Caco-2 (cell line): ENCODE measurements at regions not wholly inside any gene's neighbourhood (a gene's known extent, or its start where the extent isn't known, plus 50 kb on each side); places are given as distances from the start of the nearest gene placed in this dataset.

Experiments used
- BruUV-seq: library from RNA; stranded (reverse); fragments of 400-500 nt; replicated peaks from 2 replicates; lab custom pipeline; 2021; lab: Mats Ljungman, UMichigan
- CTCF ChIA-PET: fragments of 300-600 bp; sonication (Branson Sonifier 250); formaldehyde crosslinking; loops from one replicate; lab custom pipeline; 2022; ENCODE audit warnings: antibody characterized with exemption; lab: Charles Lee
- POLR2A ChIA-PET: fragments of 300-600 bp; sonication (Branson Sonifier 250); formaldehyde crosslinking; loops from one replicate; lab custom pipeline; 2022; ENCODE audit warnings: antibody characterized with exemption; lab: Charles Lee
- DNase-seq, 2 experiments: peaks; one replicate each; pipeline versions ENCODE4 v3.0.0 to v3.0.0-alpha.2; 2020 to 2022
- H3K27me3 ChIP-seq: replicated peaks from 2 replicates; pipeline ENCODE4 v1.6.0; 2011; ENCODE audit warnings: low read length; ENCODE audit not compliant: control insufficient read depth, insufficient read depth
- H3K36me3 ChIP-seq: 2 replicates; pipeline ENCODE4 v1.5.1; 2011; ENCODE audit warnings: low read length; ENCODE audit not compliant: control insufficient read depth, insufficient read depth
- H3K4me1 ChIP-seq: fragments of 250-450 bp; sonication (Bioruptor Pico); 2 replicates; pipeline ENCODE4 v1.5.1; 2020; ENCODE audit warnings: mild to moderate bottlenecking
- H3K4me3 ChIP-seq: 2 replicates; pipeline ENCODE4 v1.5.1; 2011; ENCODE audit warnings: low read depth, mild to moderate bottlenecking, control low read depth, low read length
- H3K9me3 ChIP-seq: fragments of 250-450 bp; sonication (Bioruptor Pico); 2 replicates; pipeline ENCODE4 v1.5.1; 2020; ENCODE audit warnings: mild to moderate bottlenecking, moderate library complexity
- H3K27ac Mint-ChIP-seq: one replicate; pipeline ENCODE4 v1.8.0; 2022; ENCODE audit warnings: mixed read lengths; ENCODE audit not compliant: unreplicated experiment
- H3K27me3 Mint-ChIP-seq: one replicate; pipeline ENCODE4 v1.8.0; 2022; ENCODE audit warnings: mixed read lengths; ENCODE audit not compliant: insufficient read depth, unreplicated experiment
- H3K36me3 Mint-ChIP-seq: one replicate; pipeline ENCODE4 v1.8.0; 2022; ENCODE audit warnings: mild to moderate bottlenecking, mixed read lengths; ENCODE audit not compliant: insufficient read depth, unreplicated experiment
- H3K4me1 Mint-ChIP-seq: one replicate; pipeline ENCODE4 v1.8.0; 2022; ENCODE audit warnings: low read depth, mixed read lengths; ENCODE audit not compliant: unreplicated experiment
- H3K4me3 Mint-ChIP-seq: one replicate; pipeline ENCODE4 v1.8.0; 2022; ENCODE audit warnings: mild to moderate bottlenecking, moderate library complexity, mixed read lengths; ENCODE audit not compliant: unreplicated experiment
- H3K9me3 Mint-ChIP-seq: one replicate; pipeline ENCODE4 v1.8.0; 2022; ENCODE audit warnings: mixed read lengths; ENCODE audit not compliant: unreplicated experiment
- CTCF ChIP-seq, 2 experiments: fragments of 200-600 bp in 1 of 2; IDR thresholded peaks; 1 replicate in 1 of 2; 2 replicates in 1 of 2; pipeline versions ENCODE4 v1.5.1 to v1.8.0; 2011 to 2022; ENCODE audit warnings: antibody characterized with exemption in 1 of 2, control low read depth in 1 of 2, inconsistent platforms in 1 of 2, low read depth in 1 of 2, low read length in 1 of 2, mild to moderate bottlenecking in 1 of 2, moderate library complexity in 1 of 2; ENCODE audit not compliant: insufficient read depth in 1 of 2, severe bottlenecking in 1 of 2, unreplicated experiment in 1 of 2
- intact Hi-C: fragments of 100-400 bp; cut with micrococcal nuclease; formaldehyde crosslinking; loops from one replicate; pipeline ENCODE4 v1.10.0; 2022; ENCODE audit not compliant: unreplicated experiment

GRCh38 chr11:26037716-26038115, 294.2 kb upstream of the ANO3 start:
- no peak overlapping the region for H3K27ac Mint-ChIP-seq
- H3K36me3 Mint-ChIP-seq = no peaks in the 10 kb centered on the region
- no peak overlapping the region for H3K4me3 Mint-ChIP-seq
- Histone ChIP-seq H3K4me1 (no peaks in the 10 kb centered on the region), H3K9me3 (no peaks in the 10 kb centered on the region), H3K36me3 (no peaks in the 10 kb centered on the region), H3K27me3 (no peaks in the 10 kb centered on the region), H3K4me3 (no peak overlapping the region)
- no peaks in the 10 kb centered on the region for H3K9me3 Mint-ChIP-seq
- DNase-seq = no peak
- no peaks in the 10 kb centered on the region for H3K4me1 Mint-ChIP-seq
- ChIA-PET POLR2A (no interaction called here), CTCF (no interaction called here)
- no peak for TF ChIP-seq CTCF (IDR thresholded peaks at IDR 0.05; ENCODE audit: insufficient read depth in 1 of 2, low read depth in 1 of 2, low read length in 1 of 2, severe bottlenecking in 1 of 2, unreplicated experiment in 1 of 2)
- no TSS peak for BruUV-seq
- intact Hi-C loops = no loop called here
- H3K27me3 Mint-ChIP-seq = no peaks in the 10 kb centered on the region

- no peak overlapping the region for H3K27ac Mint-ChIP-seq
- no peaks in the 10 kb centered on the region for H3K27me3 Mint-ChIP-seq
- Histone ChIP-seq H3K9me3 (no peaks in the 10 kb centered on the region), H3K4me1 (no peaks in the 10 kb centered on the region), H3K4me3 (no peak overlapping the region), H3K27me3 (no peaks in the 10 kb centered on the region), H3K36me3 (no peaks in the 10 kb centered on the region)
- TF ChIP-seq CTCF (IDR thresholded peaks at IDR 0.05; ENCODE audit: insufficient read depth in 1 of 2, low read depth in 1 of 2, low read length in 1 of 2, severe bottlenecking in 1 of 2, unreplicated experiment in 1 of 2) = no peak
- no peaks in the 10 kb centered on the region for H3K36me3 Mint-ChIP-seq
- intact Hi-C loops = no loop called here
- no peaks in the 10 kb centered on the region for H3K4me1 Mint-ChIP-seq
- POLR2A ChIA-PET = no interaction called here
- DNase-seq = no peak
- H3K9me3 Mint-ChIP-seq = no peaks in the 10 kb centered on the region
- CTCF ChIA-PET = no interaction called here
- H3K4me3 Mint-ChIP-seq = no peak overlapping the region
- no TSS peak for BruUV-seq
Measured at GRCh38 chr11:26040339-26040738, 291.6 kb upstream of the ANO3 start.

- BruUV-seq = no TSS peak
- no peak for DNase-seq
- no peaks in the 10 kb centered on the region for H3K4me1 ChIP-seq
- no peaks in the 10 kb centered on the region for H3K9me3 Mint-ChIP-seq
- no peaks in the 10 kb centered on the region for H3K4me1 Mint-ChIP-seq
- H3K27me3 ChIP-seq = no peaks in the 10 kb centered on the region
- H3K4me3 ChIP-seq = no peak overlapping the region
- intact Hi-C loops = no loop called here
- H3K27ac Mint-ChIP-seq = no peak overlapping the region
- H3K9me3 ChIP-seq = no peaks in the 10 kb centered on the region
- no peaks in the 10 kb centered on the region for H3K36me3 ChIP-seq
- H3K27me3 Mint-ChIP-seq = no peaks in the 10 kb centered on the region
- H3K36me3 Mint-ChIP-seq = no peaks in the 10 kb centered on the region
- CTCF ChIA-PET = no interaction called here
- TF ChIP-seq CTCF (IDR thresholded peaks at IDR 0.05; ENCODE audit: insufficient read depth in 1 of 2, low read depth in 1 of 2, low read length in 1 of 2, severe bottlenecking in 1 of 2, unreplicated experiment in 1 of 2) = no peak
- no peak overlapping the region for H3K4me3 Mint-ChIP-seq
- POLR2A ChIA-PET = no interaction called here
Measured at GRCh38 chr11:26042113-26042512, 289.8 kb upstream of the ANO3 start.
